ENCODE measurements at regions not wholly inside any gene's neighbourhood (a gene's known extent, or its start where the extent isn't known, plus 50 kb on each side); places are given as distances from the start of the nearest gene placed in this dataset.

GRCh38 chr20:52921340-52921739, 50.8 kb upstream of the TSHZ2 start:
- Histone ChIP-seq H3K4me1 (no peaks in the 10 kb centered on the region), H3K36me3 (no peaks in the 10 kb centered on the region), H3K9me3 (no peaks in the 10 kb centered on the region), H3K27ac (no peak overlapping the region), H3K27me3 (no peaks in the 10 kb centered on the region), H3K4me3 (no peak overlapping the region)
- no peak for DNase-seq (ENCODE audit: low spot score)
- TF ChIP-seq CTCF (IDR thresholded peaks at IDR 0.05), result no peak

- TF ChIP-seq CTCF (IDR thresholded peaks at IDR 0.05), result no peak
- Histone ChIP-seq H3K27ac (no peak overlapping the region), H3K9me3 (peaks cover 0 to 12% of the 10 kb centered on the region in 2 donors), H3K36me3 (no peaks in the 10 kb centered on the region), H3K4me1 (no peaks in the 10 kb centered on the region), H3K4me3 (no peak overlapping the region), H3K27me3 (no peaks in the 10 kb centered on the region)
- no peak for DNase-seq (ENCODE audit: low spot score)
Measured at GRCh38 chr20:52918311-52918710, 53.8 kb upstream of the TSHZ2 start.

- DNase-seq (ENCODE audit: low spot score), result no peak
- no peak overlapping the region for H3K4me3 ChIP-seq
- H3K27ac ChIP-seq, result no peak overlapping the region
- no peak for TF ChIP-seq CTCF (IDR thresholded peaks at IDR 0.05)
- H3K27me3 ChIP-seq, result no peaks in the 10 kb centered on the region
- H3K9me3 ChIP-seq, result peaks cover 0 to 12% of the 10 kb centered on the region in 2 donors
- H3K36me3 ChIP-seq, result no peaks in the 10 kb centered on the region
- no peaks in the 10 kb centered on the region for H3K4me1 ChIP-seq
Measured at GRCh38 chr20:52915564-52915963, 56.6 kb upstream of the TSHZ2 start.

- Histone ChIP-seq H3K27me3 (no peaks in the 10 kb centered on the region), H3K4me3 (no peak overlapping the region), H3K4me1 (no peaks in the 10 kb centered on the region), H3K9me3 (peaks cover 0 to 12% of the 10 kb centered on the region in 2 donors), H3K27ac (no peak overlapping the region), H3K36me3 (no peaks in the 10 kb centered on the region)
- TF ChIP-seq CTCF (IDR thresholded peaks at IDR 0.05), result no peak
- no peak for DNase-seq (ENCODE audit: low spot score)
Measured at GRCh38 chr20:52914870-52915269, 57.3 kb upstream of the TSHZ2 start.

GRCh38 chr20:52913650-52914387, 58.3 kb upstream of the TSHZ2 start:
- Histone ChIP-seq H3K9me3 (peaks cover 0 to 12% of the 10 kb centered on the region in 2 donors), H3K4me1 (no peaks in the 10 kb centered on the region), H3K27ac (no peak overlapping the region), H3K27me3 (no peaks in the 10 kb centered on the region), H3K36me3 (no peaks in the 10 kb centered on the region), H3K4me3 (no peak overlapping the region)
- TF ChIP-seq CTCF (IDR thresholded peaks at IDR 0.05), result no peak
- DNase-seq (ENCODE audit: low spot score), result no peak
